HG03139 (cell line): ENCODE measurements at regions not wholly inside any gene's neighbourhood (a gene's known extent, or its start where the extent isn't known, plus 50 kb on each side); places are given as distances from the start of the nearest gene placed in this dataset.

Experiments used
- ATAC-seq: cut with Tn5 transposase; IDR thresholded peaks from one replicate; pipeline ENCODE4 v1.9.1; 2021; ENCODE audit not compliant: unreplicated experiment

DNA sequence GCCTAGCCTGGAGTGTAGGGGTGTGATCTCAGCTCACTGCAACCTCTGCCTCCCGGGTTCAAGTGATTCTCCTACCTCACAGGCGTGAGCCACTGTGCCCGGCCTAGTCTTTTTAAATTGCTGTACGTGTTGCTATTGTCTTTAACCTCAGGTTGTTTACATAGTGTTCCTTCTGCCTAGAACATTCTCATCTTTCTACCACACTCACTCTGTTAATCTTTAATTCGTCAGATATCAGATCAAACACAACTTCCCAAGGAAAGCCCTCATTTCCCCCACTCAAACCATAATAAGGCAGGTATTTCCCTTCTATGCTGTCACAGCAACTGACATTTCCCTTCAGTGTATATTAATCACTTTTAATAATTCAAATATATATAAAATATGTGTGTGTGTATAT is 1310.0 kb upstream of the C9orf72 start:
- no peak for ATAC-seq

DNA sequence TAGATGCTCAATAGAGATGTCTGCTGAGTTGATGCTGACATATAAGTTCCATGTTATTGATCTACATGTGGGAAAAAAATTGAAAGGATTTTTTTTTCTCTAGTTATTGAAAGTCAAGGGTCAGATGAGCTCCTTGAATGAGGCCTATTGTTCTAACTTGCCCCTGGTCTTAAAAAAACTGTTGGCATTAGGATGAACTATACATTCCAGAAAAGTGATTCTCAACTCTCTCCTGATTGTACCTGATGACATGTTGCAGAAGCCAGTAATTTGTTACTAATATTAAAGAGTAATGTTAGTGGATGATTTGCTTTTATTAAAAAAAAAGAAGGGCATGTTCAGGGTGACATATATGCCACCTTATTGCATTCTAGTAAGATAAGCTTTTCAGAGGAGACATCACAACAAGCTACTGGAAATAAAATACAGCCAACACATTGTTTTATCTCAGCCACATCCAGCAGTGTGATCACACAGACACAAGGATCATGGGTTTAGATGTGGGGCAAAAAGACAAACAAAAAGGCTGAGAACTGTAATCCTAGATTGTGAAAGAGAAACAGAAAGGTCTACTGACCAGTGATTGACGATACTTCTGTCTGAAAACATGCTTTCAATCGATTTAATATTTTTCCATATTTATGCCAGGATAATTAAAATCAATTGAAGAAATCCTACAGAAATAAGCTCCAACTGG is 1314.1 kb upstream of the C9orf72 start:
- ATAC-seq: no peak

DNA sequence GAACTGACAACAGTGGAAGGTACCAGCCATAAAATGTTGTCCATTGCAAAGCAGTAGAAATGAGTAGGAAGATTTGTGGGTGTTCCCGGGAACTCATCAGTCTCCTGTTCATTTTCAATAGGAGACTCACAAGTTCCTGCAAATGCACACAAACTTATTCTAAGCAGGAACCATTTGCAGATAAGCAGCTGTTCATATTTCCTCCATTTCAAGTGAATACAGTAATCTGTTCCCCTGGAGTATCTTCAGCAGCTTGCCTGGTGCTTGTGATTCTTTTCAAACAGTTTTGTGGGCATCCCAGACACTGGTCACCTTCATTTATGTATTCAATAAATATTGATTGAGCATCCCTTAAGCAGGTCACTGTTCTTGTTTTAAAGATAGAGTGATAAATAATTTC is 1315.5 kb upstream of the C9orf72 start:
- no peak for ATAC-seq

DNA sequence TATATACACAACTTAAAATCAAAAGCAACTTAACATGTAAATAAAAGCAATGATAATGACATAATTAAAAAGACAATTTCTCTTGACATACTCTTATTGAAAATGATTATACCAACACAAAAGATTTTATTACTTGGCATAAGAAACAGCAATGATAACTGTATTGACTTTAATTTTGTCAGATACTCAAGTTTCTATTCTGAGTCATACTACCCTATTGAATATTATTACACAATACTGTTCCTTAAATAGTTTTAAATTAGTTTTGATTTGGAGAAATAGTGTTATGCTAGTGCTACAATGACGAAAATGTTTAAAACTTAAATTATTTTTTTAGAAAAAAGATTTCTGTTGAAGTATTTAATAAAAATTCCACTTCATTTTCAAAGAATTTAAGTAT is 1319.3 kb upstream of the C9orf72 start:
- no peak for ATAC-seq

DNA sequence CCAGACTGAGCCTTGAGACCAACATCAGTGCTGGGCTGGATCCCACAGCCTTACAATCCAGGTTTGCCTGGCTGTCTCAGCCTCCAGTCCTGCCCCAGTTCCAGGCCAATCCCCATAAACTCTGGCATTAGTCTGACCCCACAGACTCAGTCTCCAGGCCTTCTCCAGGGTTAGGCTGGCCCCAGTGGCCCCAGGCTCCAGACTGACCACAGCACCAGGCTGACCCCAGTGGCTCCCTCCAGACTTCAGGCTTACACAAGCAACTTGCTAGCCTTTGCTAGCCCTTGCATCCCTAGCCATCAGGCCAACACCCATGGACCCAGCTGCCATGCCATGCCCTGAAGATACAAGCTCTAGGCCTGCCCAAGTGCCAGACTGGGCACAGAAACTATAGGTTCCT is 1326.0 kb upstream of the C9orf72 start:
- no peak for ATAC-seq

DNA sequence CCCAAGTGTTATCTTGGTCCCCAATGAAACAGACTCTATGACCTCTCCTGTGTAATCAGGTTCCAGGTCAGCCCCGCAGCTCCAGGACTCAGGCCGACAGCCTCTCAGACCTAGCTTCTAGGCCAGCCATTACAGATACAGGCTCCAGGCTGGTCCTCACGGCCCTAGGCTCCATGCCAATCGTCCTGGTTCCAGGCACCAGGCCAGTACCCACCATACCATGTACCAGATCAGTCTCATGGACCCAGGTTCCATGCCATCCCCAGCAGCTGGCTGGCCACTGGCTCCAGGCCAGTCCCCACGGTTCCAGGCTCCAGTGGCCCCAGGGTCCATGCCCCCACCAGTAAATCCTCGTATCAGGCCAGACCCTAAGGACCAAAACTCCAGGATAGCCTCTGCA is 1326.6 kb upstream of the C9orf72 start:
- no peak for ATAC-seq

DNA sequence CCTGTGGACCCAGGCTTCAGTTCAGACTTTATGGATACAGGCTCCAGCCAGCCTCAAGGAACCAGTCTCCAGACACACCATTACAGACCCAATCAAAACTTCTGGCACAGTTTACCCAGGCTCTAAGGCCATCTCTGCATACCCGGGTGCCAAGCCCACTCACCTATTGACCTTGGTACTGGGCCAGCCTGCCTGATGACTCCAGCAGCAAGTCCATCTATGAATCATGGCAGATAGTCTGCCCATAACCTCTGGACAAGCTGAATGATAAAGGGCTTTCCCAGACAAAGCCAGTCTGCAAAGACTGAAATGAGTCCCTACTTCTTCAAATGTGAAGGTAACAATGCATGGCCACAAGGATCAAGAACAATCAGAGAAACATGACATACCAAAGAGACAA is 1327.1 kb upstream of the C9orf72 start:
- ATAC-seq: no peak

DNA sequence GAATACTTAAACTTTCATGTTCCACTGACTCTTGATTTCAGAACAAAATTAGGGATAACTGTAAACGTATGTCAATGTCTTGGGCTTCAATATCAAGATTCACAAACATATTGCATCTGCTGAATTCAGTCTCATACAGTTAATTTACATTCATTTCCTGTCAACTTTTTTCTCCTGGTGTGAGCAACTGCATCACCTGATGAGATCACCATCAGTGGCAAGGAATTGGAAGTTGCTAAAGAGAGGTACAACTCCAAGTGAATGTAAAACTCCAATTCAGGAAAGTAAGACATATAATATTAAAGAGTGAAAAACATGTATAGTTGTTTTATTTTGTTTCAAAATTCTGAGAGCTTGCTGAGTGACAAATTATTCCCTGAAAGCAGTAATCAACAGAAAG is 1336.2 kb upstream of the C9orf72 start:
- no peak for ATAC-seq

DNA sequence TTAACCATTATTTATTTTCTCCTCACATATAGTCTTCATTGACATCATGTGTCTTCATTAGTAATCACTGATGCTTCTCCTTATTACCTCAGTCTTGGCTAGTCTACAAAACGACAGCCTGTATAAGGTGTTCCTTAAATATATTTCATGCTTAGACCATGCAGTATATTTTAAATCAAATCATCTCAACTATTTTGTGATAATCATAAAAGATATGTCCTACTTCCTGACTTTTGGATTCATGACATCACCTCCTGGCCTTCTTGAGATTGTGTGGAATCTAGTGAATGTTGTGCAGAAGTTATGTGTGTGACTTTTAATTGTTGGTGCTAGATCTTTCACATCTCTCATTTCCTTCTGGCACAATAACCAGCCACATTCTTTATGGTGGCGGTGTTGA is 1339.3 kb upstream of the C9orf72 start:
- ATAC-seq: no peak

DNA sequence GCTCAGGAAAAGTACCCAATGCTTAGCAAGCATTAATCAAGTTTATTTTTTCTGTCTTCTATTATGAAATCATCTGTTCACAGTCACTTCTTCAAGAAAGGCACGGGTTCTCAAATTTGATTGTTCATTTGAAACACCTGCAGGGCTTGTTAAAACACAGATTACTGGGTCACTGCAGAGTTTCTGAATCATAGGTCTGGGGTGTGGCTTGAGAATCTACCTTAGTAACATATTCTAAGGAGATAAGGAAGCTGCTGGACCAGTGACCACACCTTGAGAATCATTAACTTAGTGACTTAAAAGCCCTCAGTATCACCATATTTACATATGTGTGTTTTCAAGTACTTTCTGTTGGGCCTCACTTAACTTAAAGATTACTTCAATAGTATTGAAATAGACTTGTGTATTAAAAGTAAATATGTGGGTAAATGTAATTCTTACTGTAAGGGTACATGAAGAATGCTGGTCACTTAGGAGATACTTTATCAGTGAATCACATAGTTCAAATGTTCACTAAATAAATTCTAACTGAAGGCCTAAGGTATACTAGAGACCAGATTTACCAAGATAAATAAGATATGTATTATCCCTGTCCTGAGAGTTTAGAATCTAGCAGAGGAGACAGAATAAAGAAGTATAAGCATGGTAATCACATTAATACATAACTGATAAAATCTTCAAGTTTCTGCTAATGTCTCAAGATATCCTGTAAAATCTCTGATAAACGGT is 1342.1 kb upstream of the C9orf72 start:
- no peak for ATAC-seq

DNA sequence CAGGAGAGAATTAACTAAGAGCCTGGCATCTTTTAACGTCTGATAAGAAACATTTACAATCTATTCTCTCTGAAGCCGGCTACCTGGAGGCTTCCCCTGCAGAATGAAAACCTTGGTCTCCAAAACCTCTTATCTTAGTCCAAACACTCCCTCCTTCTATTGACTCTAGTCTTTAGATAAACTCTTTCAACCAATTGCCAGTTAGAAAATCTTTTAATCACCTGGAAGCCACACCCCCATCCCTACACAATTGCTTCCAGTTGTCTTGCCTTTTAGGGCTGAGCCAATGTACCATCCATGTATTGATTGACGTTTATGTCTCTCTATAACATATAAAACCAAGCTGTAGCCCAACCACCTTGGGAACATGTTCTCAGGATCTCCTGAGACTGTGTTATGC is 1343.1 kb upstream of the C9orf72 start:
- no peak for ATAC-seq

DNA sequence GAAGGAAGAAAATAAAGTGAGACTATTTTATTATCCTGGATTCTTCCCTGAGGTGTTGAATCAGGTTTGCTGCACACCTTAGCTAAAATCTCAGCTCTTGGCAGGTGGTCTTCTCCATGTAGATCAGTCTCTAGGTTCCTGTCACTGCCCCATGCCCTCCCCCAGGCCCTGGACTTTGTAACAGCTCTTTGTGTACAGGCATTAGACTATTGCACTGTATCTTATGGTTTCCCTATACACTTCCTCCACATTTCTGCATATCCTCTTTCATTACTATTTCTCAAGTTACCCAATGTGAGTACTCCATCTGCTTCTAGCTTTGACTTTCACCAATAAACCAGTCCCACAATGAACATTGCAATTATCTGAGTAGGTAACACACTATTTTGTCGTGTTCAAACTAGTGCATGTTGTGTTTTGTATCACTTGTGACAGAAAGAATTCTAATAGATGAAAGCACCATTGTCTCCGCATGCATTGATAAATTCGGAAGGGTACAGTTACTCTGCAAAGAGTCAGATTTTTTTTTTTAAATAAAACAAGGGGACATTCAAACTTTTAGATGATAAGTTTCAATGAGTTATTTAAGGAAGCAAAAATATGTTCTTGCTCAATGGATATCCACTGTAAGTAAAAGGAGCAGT is 1348.7 kb upstream of the C9orf72 start:
- no peak for ATAC-seq

DNA sequence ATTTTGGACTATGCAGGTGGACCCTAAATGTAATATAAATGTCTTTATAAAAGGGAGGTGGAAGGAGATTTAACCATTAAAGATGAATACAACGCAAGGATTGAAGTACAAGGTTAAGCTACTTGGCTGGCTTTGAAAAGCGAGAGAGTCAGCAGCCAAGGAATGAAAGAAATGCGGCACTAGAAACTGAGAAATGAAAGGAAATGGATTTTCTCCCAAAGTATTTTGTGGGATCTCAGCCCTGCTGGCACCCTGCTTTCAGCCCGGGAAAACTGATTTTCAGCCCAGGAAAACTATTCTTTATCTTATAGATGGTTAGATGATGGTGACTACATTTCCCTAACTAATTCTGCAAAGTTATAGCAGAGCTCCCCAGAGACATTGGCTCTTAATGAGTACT is 1349.6 kb upstream of the C9orf72 start:
- ATAC-seq: no peak

DNA sequence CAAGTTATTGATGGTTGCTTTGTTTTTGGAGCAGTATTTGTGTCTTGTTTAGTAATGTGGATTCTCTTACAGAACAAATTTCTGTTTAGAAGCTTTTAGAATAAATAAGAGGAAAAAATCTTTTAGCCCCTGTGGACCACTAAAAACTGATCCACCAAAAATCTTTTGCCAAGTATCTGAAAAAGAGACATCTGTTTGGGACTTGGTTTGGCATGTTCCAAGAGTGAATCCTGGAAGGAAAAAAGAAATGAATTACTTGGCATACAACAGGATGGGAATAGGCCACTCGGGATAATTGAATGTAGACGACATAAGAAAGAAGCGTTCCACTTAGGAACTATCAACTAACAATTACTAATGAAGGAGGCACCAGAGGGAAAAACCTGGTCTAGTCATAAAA is 1350.1 kb upstream of the C9orf72 start:
- ATAC-seq: no peak

DNA sequence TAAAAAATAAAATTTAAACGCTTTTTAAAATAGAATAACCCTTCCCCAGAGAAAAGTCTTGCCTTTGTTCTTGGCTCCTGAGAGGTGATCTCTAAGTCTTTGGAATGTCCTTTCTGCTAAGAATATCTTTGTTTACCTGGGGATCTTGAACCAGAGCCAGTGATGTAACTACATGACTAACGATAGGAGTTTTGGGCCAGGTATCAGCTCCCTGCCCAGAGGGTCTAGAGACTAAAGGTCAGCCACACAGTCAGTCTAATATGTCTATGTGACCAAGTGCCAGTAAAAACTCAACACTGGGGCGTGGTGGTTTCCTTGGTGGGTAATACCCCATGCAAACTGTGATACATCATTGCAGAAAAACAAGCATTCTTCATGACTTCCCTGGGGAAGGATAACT is 1351.9 kb upstream of the C9orf72 start:
- no peak for ATAC-seq

DNA sequence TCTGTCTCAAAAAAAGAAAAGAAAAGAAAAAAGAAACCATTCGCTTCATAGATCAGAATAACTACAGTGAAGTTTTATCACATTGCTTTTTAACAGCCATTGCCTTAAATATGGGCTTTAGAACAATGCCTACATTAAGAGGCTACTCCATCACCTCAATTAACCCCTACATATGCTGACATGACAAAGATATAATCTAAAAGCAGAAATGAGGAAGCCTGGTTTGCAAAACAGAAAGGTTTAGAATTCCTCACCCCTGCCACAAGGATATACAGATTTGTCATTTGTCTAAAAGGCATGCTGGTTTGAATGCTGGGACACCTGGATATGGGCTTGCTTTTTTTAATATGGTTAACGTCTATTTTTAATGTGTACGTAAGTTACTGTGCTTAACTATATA is 1353.0 kb upstream of the C9orf72 start:
- ATAC-seq: no peak

DNA sequence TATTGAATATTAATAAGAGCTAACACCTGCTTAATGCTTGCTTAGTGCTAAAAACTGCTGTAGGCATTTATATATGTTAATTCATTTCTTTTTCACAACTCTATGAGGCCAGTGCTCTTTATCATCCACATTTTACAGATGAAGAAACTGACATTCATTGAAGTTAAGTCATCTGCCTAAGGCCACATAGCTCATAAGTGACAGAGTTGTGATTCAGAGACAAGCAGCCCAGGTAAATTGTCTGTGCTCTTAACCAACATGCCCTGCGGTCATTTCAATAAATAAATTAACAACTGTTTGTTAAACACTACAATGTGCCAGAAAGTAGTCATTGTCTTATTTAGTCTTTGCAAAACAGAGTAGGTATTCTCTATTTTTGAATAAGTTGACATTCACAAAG is 1354.4 kb upstream of the C9orf72 start:
- ATAC-seq: no peak

DNA sequence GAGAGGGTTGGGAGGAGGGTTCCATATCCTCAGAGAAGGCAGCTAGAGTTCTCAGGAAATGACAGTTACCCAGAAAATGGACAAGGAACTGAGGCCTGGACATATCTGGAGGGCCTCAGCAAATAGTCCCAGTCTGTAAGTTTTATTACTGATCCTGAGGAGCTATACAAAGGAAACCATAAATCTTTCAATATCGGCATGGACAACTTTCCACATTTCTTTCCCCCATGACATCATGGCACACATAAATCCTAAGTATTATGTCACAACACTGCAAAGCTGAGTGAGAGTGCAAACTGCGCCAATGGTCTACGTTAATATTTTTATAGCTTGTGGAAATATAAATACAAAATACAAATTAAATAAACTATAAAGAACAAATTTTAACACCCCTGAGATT is 1356.2 kb upstream of the C9orf72 start:
- no peak for ATAC-seq

DNA sequence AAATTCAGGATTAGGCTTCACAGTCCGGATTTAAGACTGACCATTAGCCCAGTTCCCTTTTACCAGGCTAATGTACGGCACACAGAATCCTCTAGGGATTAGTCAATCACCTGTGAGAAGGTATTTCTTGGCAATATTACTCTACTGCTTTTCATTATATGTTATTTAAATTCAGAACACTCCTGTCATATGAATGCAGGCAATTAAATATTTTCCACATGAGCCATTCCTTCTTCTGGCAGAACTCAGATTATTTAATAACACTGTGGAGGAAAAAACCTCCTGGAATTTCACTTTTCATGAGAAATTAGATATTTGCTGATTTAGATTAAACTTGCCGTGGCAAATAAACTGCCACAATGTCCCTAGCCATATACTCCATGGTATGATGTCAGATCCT is 1357.5 kb upstream of the C9orf72 start:
- ATAC-seq: no peak

DNA sequence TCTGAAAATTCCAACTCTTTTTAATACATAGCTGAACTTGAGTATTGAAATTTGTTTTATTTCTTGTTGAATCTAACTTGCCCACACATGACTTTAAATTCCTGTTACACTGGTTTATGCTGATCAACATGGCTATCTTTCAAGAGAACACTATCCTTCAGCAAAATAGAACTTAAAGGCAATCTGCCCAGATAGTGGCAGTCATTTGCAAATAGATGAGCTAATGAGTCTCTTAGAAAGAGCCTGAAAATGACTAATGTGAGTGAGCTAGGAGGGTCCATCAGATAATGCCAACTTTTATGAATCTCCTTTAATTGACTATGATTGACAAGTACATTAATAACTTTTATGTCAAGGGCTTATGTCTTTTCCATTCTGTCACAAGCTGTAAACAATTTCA is 1360.8 kb upstream of the C9orf72 start:
- ATAC-seq: no peak

DNA sequence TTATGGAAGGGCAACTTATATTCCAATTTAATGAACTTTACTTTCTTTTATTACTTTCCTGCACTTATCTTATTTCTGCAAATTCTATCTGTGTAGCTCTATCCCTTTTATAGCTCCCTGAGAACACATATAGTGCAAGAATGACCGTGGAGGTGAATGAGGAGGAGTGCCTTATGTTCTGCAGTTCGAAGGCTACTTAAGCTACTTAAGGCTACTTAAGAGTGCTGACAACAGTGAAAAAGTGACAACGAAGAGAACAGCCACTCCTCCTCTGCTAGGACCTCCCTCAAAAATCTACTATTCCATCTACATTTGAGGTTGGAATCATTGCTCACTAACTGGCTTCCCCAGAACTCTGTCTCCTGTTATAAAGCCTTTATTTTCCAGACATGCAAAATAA is 1365.7 kb upstream of the C9orf72 start:
- no peak for ATAC-seq

DNA sequence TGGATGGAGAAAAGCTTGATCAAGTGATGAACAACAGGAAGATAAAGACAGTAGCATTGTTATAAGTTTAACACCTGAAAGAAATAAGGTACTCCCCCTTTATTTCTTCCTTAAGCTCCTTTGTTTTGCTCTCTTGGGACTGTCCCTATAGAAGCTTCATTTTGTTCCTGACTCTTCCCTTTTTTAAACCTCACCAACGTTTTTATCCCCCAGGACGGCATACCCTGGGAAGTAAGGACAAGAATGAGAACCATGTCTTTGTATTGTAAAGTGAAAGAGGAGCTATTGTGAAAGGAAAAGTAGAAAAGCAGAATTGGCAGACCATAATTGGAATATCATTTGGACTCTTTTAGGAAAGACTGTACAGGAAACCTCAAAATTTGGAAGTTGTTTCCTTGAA is 1368.6 kb upstream of the C9orf72 start:
- no peak for ATAC-seq
